ENCODE measurements at regions not wholly inside any gene's neighbourhood (a gene's known extent, or its start where the extent isn't known, plus 50 kb on each side); places are given as distances from the start of the nearest gene placed in this dataset.

- Histone ChIP-seq H3K9me3 (no peaks in the 10 kb centered on the region), H3K4me3 (no peak overlapping the region), H3K27ac (peak overlapping the region; percentile 15), H3K4me1 (peaks cover 25% of the 10 kb centered on the region), H3K27me3 (no peaks in the 10 kb centered on the region), H3K36me3 (no peaks in the 10 kb centered on the region)
- 79% methylated on average over 11 of the region's 11 CpGs for WGBS
- TF ChIP-seq POLR2AphosphoS5 (IDR thresholded peaks at IDR 0.05) (no peak), POLR2A (IDR thresholded peaks at IDR 0.05) (no peak), EP300 (IDR thresholded peaks at IDR 0.05) (no peak), CTCF (IDR thresholded peaks at IDR 0.05) (no peak)
- no peak for DNase-seq (ENCODE audit: low spot score in 2 of 2)
These were observed 53.6 kb upstream of the CAB39 start for GRCh38 chr2:230658877-230659652.

GRCh38 chr2:230660294-230661060 lies 52.2 kb upstream of the CAB39 start:
- 71% methylated on average over 12 of the region's 15 CpGs for WGBS

GRCh38 chr2:230661072-230661957 lies 51.3 kb upstream of the CAB39 start:
- no peak overlapping the region for H3K27ac ChIP-seq
- TF ChIP-seq EP300 (IDR thresholded peaks at IDR 0.05) (no peak), POLR2A (IDR thresholded peaks at IDR 0.05) (no peak), POLR2AphosphoS5 (IDR thresholded peaks at IDR 0.05) (no peak), CTCF (IDR thresholded peaks at IDR 0.05) (no peak)

More at GRCh38 chr2:230660294-230661060, 52.2 kb upstream of the CAB39 start:
- Histone ChIP-seq H3K27ac (peak overlapping the region; percentile 41), H3K4me1 (peaks cover 25% of the 10 kb centered on the region), H3K4me3 (no peak overlapping the region), H3K9me3 (no peaks in the 10 kb centered on the region), H3K36me3 (no peaks in the 10 kb centered on the region), H3K27me3 (no peaks in the 10 kb centered on the region)
- no peak for TF ChIP-seq POLR2AphosphoS5 (IDR thresholded peaks at IDR 0.05)
- TF ChIP-seq POLR2A (IDR thresholded peaks at IDR 0.05), result no peak
- TF ChIP-seq EP300 (IDR thresholded peaks at IDR 0.05), result no peak
- TF ChIP-seq CTCF (IDR thresholded peaks at IDR 0.05), result no peak
- DNase-seq (ENCODE audit: low spot score in 2 of 2), result peak in 1 of 2 donors; percentile 74

More at GRCh38 chr2:230661072-230661957, 51.3 kb upstream of the CAB39 start:
- Histone ChIP-seq H3K27me3 (no peaks in the 10 kb centered on the region), H3K4me1 (peaks cover 25% of the 10 kb centered on the region), H3K36me3 (no peaks in the 10 kb centered on the region), H3K9me3 (no peaks in the 10 kb centered on the region), H3K4me3 (no peak overlapping the region)
- 74% methylated on average over 7 of the region's 8 CpGs for WGBS
- no peak for DNase-seq (ENCODE audit: low spot score in 2 of 2)

Measured in suprapubic skin (tissue), 4 donors.